Natural killer cell (primary cell): ENCODE measurements at regions not wholly inside any gene's neighbourhood (a gene's known extent, or its start where the extent isn't known, plus 50 kb on each side); places are given as distances from the start of the nearest gene placed in this dataset.

ENCODE experiments used
- ATAC-seq, 3 donors: fragments of 150-1000 bp in 2 of 3; fragments of 200-7000 bp in 1 of 3; cut with Tn5 transposase; 1 replicate in 1 of 3; 2 replicates in 2 of 3; pipeline ENCODE4 v1.10.0; 2021; ENCODE audit warnings: mild to moderate bottlenecking in 2 of 3, moderate library complexity in 2 of 3
- DNase-seq, 2 donors: peaks; one replicate each; pipeline versions ENCODE4 v3.0.0 to v3.0.0-alpha.2; 2013 to 2021; ENCODE audit warnings: mixed read lengths in 1 of 2
- H3K27ac ChIP-seq: one replicate; pipeline ENCODE4 v1.5.1; 2013; ENCODE audit warnings: mild to moderate bottlenecking, low read length
- H3K27me3 ChIP-seq: one replicate; pipeline ENCODE4 v1.6.1; 2013; ENCODE audit warnings: low read length; ENCODE audit not compliant: control insufficient read depth, insufficient read depth
- H3K36me3 ChIP-seq: one replicate; pipeline ENCODE4 v1.6.1; 2013; ENCODE audit warnings: low read length; ENCODE audit not compliant: control insufficient read depth, insufficient read depth
- H3K4me1 ChIP-seq: one replicate; pipeline ENCODE4 v1.6.1; 2013; ENCODE audit warnings: low read length; ENCODE audit not compliant: control insufficient read depth, insufficient read depth
- H3K4me3 ChIP-seq: one replicate; pipeline ENCODE4 v1.5.1; 2013; ENCODE audit warnings: low read length
- H3K9me3 ChIP-seq: one replicate; pipeline ENCODE4 v1.6.1; 2013; ENCODE audit warnings: low read length; ENCODE audit not compliant: control insufficient read depth, insufficient read depth
- H3K27ac Mint-ChIP-seq, 2 donors: one replicate each; pipeline ENCODE4 v1.8.0; 2022; ENCODE audit warnings: mild to moderate bottlenecking in 2 of 2, mixed read lengths in 2 of 2, moderate library complexity in 1 of 2
- H3K27me3 Mint-ChIP-seq, 2 donors: one replicate each; pipeline ENCODE4 v1.8.0; 2022; ENCODE audit warnings: low read depth in 2 of 2, mixed read lengths in 2 of 2
- H3K36me3 Mint-ChIP-seq: one replicate; pipeline ENCODE4 v1.8.0; 2022; ENCODE audit warnings: mixed read lengths
- H3K4me1 Mint-ChIP-seq, 2 donors: one replicate each; pipeline ENCODE4 v1.8.0; 2022; ENCODE audit warnings: mixed read lengths in 2 of 2
- H3K4me3 Mint-ChIP-seq: one replicate; pipeline ENCODE4 v1.8.0; 2022; ENCODE audit warnings: mild to moderate bottlenecking, moderate library complexity, mixed read lengths
- H3K9me3 Mint-ChIP-seq, 2 donors: one replicate each; pipeline ENCODE4 v1.8.0; 2022; ENCODE audit warnings: mixed read lengths in 2 of 2
- WGBS: methylation state at CpG from one replicate; pipeline ENCODE4 v1.1.7; 2013; ENCODE audit warnings: missing lambda C conversion rate; ENCODE audit not compliant: insufficient coverage; 5-methylcytosine and 5-hydroxymethylcytosine counted together
- intact Hi-C: fragments of 100-400 bp; cut with micrococcal nuclease; formaldehyde crosslinking; loops from one replicate; pipeline ENCODE4 v1.14.2; 2022
- TF ChIP-seq, protein P1 (sequence below): fragments of 200-600 bp; IDR thresholded peaks from one replicate; pipeline ENCODE4 v1.8.0; 2022; ENCODE audit warnings: antibody characterized with exemption

DNA sequence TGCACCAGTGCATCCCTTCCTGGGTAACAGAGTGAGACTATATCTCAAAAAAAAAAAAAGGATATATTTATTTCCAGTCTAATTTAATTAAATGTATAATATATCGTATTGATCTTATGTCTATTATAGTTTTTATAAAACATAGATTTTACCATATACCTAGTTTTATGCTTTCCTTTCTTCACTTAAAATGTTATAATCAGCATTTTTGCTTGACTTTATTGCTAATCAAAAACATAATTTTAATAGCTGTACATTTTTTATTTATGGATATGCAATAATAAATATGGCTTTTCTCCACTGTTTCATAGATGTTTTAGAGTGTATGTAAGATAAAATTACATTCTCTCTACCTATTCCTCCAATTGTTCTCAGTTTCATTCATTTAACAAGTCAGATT is 958.0 kb downstream of the EPHA4 start:
- no CpG with 5 or more reads among the region's 1 CpG for WGBS
- no peak overlapping the region for H3K4me3 Mint-ChIP-seq

DNA sequence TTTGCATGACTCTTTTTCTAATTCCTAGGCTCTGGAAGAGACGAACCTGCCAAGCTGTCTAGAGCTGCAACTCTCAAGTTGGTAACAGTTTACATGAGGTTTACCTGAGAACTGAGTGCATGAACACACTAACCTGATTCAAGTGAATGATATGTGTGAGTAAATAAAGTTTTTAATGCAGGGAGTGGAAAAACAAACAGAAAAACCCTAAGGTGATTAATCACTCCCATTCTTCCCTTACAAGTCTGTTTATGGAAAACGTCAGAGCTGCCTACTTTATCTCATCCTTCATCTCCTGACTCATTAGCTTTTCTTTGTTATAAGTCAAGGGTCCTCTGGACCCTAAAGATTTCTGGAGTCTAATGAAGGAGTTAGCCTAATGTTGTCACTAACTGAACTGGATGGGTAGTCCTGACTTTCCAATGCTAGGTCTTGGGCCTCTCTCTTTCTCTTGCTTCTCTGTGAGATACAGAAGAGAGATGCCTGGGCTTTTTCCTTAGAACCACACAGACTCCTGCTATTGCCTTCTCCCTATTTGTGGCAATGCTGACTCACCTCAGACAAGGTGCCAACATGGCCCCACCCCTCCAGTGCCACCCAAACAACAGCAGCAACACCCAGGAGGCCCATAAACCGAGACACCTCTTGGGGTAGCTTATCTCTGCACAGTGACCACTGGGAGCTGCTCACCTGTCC is 952.4 kb downstream of the EPHA4 start:
- Mint-ChIP-seq H3K27ac (no peak overlapping the region), H3K9me3 (peaks cover 0 to 9% of the 10 kb centered on the region in 2 donors), H3K27me3 (no peaks in the 10 kb centered on the region), H3K36me3 (no peaks in the 10 kb centered on the region), H3K4me1 (no peaks in the 10 kb centered on the region), H3K4me3 (no peak overlapping the region)
- Histone ChIP-seq H3K4me3 (no peak overlapping the region), H3K9me3 (no peaks in the 10 kb centered on the region), H3K36me3 (no peaks in the 10 kb centered on the region), H3K4me1 (no peaks in the 10 kb centered on the region), H3K27me3 (no peaks in the 10 kb centered on the region), H3K27ac (no peak overlapping the region)
- DNase-seq (no peak), ATAC-seq (no peak)
- 60% methylated on average over 3 of the region's 3 CpGs for WGBS
- TF ChIP-seq, protein P1, sequence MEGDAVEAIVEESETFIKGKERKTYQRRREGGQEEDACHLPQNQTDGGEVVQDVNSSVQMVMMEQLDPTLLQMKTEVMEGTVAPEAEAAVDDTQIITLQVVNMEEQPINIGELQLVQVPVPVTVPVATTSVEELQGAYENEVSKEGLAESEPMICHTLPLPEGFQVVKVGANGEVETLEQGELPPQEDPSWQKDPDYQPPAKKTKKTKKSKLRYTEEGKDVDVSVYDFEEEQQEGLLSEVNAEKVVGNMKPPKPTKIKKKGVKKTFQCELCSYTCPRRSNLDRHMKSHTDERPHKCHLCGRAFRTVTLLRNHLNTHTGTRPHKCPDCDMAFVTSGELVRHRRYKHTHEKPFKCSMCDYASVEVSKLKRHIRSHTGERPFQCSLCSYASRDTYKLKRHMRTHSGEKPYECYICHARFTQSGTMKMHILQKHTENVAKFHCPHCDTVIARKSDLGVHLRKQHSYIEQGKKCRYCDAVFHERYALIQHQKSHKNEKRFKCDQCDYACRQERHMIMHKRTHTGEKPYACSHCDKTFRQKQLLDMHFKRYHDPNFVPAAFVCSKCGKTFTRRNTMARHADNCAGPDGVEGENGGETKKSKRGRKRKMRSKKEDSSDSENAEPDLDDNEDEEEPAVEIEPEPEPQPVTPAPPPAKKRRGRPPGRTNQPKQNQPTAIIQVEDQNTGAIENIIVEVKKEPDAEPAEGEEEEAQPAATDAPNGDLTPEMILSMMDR, result no peak
- intact Hi-C loops, result no loop called here

More for the DNA sequence above, 958.0 kb downstream of the EPHA4 start:
- H3K36me3 ChIP-seq, result no peaks in the 10 kb centered on the region
- H3K4me1 Mint-ChIP-seq, result no peaks in the 10 kb centered on the region
- H3K36me3 Mint-ChIP-seq, result no peaks in the 10 kb centered on the region
- ATAC-seq (no peak), DNase-seq (no peak)
- H3K27ac Mint-ChIP-seq, result no peak overlapping the region
- H3K27me3 ChIP-seq, result no peaks in the 10 kb centered on the region
- no peaks in the 10 kb centered on the region for H3K9me3 ChIP-seq
- intact Hi-C loops, result no loop called here
- no peaks in the 10 kb centered on the region for H3K27me3 Mint-ChIP-seq
- no peaks in the 10 kb centered on the region for H3K4me1 ChIP-seq
- no peak overlapping the region for H3K4me3 ChIP-seq
- TF ChIP-seq, protein P1, result no peak
- no peak overlapping the region for H3K27ac ChIP-seq
- H3K9me3 Mint-ChIP-seq, result peaks cover 0 to 2% of the 10 kb centered on the region in 2 donors

DNA sequence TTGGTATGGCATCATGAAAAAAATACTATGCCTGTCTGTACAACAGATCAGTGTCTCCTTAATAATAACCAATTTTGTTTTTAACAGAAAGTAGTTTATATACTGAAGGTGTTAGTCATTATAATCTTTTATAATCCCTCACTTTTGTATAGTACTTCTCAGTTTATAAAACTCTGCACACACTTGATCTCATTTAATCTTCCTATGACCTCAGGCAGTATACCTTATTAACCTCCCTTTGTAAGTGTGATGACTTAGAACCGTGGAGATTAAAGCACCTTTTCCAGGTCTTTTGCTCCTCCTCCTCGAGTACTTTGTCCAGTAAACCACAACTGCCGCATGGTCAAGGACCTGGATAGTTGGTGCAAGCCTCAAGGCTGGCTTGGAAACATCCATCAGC is 945.5 kb downstream of the EPHA4 start:
- no peaks in the 10 kb centered on the region for H3K4me1 ChIP-seq
- intact Hi-C loops, result no loop called here
- no peaks in the 10 kb centered on the region for H3K27me3 Mint-ChIP-seq
- no peaks in the 10 kb centered on the region for H3K9me3 ChIP-seq
- no peak overlapping the region for H3K4me3 ChIP-seq
- TF ChIP-seq, protein P1, result no peak
- no peaks in the 10 kb centered on the region for H3K4me1 Mint-ChIP-seq
- no peak overlapping the region for H3K27ac ChIP-seq
- peaks cover 0 to 7% of the 10 kb centered on the region in 2 donors for H3K9me3 Mint-ChIP-seq
- H3K27me3 ChIP-seq, result no peaks in the 10 kb centered on the region
- no peak for ATAC-seq
- 88% methylated on average over 3 of the region's 3 CpGs for WGBS
- H3K36me3 Mint-ChIP-seq, result no peaks in the 10 kb centered on the region
- no peak overlapping the region for H3K27ac Mint-ChIP-seq
- no peak overlapping the region for H3K4me3 Mint-ChIP-seq
- DNase-seq, result no peak
- H3K36me3 ChIP-seq, result no peaks in the 10 kb centered on the region

DNA sequence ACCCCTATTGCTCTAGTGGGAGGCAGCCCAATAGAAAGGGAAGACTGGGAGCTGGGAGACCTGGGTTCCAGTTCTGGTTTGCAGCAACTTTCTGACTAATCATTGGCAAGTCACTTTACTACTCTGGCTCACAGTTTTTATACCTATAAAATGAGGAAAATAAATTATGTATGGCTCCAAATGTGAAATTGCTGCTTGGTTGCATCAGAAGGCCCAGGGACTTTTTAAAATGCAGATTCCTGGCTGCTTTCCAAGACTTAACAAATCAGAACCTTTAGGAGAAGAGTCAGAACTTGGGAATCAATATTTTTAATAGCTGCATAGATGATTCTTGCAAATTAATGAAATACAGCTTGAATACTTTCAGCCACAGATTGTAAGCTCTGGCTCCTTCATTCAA is 943.9 kb downstream of the EPHA4 start:
- H3K4me1 Mint-ChIP-seq, result no peaks in the 10 kb centered on the region
- TF ChIP-seq, protein P1, result no peak
- ATAC-seq (no peak), DNase-seq (no peak)
- no peak overlapping the region for H3K4me3 Mint-ChIP-seq
- no peak overlapping the region for H3K27ac ChIP-seq
- no peaks in the 10 kb centered on the region for H3K9me3 ChIP-seq
- H3K36me3 ChIP-seq, result no peaks in the 10 kb centered on the region
- H3K4me3 ChIP-seq, result no peak overlapping the region
- peaks cover 0 to 6% of the 10 kb centered on the region in 2 donors for H3K9me3 Mint-ChIP-seq
- H3K27ac Mint-ChIP-seq, result no peak overlapping the region
- H3K36me3 Mint-ChIP-seq, result no peaks in the 10 kb centered on the region
- H3K27me3 ChIP-seq, result no peaks in the 10 kb centered on the region
- H3K27me3 Mint-ChIP-seq, result no peaks in the 10 kb centered on the region
- no peaks in the 10 kb centered on the region for H3K4me1 ChIP-seq
- intact Hi-C loops, result no loop called here
